HG03060 (cell line): ENCODE measurements at regions not wholly inside any gene's neighbourhood (a gene's known extent, or its start where the extent isn't known, plus 50 kb on each side); places are given as distances from the start of the nearest gene placed in this dataset.

Experiments used
- ATAC-seq: cut with Tn5 transposase; IDR thresholded peaks from one replicate; pipeline ENCODE4 v1.9.1; 2021; ENCODE audit warnings: low read depth, moderate number of reproducible peaks; ENCODE audit not compliant: unreplicated experiment

DNA sequence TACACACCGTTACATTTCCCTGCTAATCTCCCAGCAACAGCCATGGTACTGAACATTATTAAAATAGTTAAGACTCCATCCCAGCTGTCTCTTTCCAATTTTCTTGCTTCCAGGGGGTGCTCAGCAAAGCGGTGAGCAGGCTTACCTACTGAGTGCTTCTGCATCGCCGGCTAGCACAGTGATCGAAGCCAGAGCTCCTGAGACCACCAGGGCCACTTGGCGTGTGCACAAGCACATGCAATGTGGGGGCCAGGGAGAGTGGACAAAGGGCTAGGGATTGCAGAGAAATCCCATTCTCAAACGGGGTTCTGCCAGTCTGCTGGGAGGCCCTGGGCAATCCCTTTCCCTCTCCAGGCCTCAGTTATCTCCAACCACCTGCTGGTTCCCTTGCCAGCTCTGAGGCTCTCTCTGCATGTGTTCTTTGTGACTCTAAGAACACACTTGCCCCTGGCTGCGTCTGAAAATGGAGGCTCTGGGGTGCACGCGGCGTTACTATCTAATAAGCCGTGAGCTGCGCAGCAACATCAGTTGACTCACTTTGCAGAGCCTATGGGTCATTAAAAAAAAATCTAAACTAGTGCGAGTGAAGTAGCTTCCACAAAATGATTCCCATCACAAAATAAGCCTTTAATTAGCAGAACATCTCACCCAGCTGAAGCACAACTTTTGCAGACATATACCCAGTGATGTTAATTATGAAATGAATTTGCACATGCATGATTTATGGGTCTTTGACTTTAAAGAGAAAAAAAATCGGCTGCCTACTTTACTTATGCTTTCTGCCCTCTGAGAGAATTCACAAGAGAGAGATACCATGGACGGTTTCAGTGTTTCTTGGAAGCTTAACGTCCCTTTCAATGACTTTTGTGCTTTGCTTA is 271.5 kb downstream of the TLE3 start:
- ATAC-seq: no peak

DNA sequence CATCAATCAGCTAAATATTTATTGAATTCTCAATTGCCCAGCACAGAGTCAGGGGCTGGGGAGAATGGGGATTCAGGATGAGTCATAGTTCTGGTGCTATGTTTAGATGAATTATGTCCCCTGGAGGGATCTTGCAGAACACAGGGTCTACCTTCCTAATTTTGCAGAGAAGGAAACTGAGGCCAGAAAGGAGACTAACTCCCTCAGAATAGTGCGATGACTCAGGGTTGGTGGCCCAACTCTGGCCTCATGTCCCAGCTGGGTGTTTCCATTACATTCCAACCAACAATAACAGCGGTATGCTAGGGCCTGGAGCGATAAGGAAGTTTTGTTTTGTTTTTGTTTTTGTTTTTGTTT is 270.9 kb downstream of the TLE3 start:
- no peak for ATAC-seq

DNA sequence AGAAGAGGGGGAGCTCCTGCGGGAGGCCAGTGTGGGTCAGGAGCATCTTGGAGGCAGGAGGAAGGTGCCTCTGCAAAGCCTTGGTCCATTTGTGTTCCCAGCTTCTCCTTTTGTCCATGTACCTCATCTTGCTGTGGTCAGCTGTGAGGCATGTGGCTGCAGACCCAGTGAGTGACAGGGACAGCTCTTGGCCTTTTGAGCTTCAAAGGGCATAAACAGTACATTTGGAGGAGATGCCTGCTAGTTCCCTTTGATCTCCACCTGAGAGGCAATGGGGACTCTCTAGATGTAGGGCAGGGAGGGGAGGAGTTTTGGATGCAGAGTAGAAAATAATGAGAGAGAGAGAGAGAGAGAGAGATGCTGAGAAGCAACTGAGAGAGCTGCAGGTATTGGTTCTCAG is 270.0 kb downstream of the TLE3 start:
- no peak for ATAC-seq

DNA sequence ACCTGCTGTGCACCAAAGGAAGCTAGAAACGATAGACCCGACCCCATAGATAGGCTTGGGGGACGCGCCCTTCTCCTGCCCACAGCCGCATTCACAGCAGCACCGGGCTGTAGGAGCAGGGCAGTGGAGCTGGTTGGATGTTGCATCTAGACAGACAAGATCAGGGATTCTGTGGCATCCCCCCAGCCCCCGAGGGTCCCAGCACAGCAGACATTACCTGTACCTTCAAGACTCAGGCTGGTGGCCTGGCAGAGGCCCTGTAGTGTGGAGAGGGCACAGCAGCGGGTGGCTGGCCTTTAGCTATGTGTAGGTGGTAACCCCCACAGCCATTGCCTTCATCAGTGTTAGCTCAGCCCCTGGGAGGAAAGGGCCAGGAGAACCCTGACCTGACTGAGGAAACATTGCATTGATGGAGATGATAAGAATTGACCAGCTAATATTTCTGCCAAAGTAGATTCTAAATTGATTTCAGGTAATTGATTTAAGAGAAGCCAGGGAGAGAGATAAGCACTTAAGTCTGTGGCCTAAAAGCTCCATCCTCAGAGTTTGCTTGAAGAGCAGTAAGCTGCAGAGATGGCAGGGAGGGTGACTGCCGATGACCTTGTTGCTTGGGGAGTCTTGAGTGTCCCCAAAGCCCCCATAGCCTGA is 269.4 kb downstream of the TLE3 start:
- ATAC-seq: no peak

DNA sequence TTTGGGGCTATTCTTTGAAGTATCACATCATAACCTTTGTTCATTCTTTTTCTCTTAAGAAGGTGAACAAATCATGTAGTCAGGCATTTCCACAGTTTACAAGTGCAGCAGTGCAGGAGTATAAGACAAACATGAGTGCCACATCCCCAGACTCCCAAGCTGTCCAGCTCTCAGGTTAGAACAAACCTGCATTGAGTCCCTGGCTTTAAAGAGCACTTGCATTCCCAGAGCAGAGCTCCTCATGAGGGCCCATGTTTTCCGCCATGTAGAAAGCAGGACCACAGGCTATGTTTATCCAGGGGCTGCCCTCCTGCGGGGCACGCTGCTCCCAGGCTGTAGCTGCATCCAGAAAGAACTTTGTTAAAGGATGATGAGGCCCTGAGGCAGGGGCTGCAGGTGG is 267.7 kb downstream of the TLE3 start:
- no peak for ATAC-seq

DNA sequence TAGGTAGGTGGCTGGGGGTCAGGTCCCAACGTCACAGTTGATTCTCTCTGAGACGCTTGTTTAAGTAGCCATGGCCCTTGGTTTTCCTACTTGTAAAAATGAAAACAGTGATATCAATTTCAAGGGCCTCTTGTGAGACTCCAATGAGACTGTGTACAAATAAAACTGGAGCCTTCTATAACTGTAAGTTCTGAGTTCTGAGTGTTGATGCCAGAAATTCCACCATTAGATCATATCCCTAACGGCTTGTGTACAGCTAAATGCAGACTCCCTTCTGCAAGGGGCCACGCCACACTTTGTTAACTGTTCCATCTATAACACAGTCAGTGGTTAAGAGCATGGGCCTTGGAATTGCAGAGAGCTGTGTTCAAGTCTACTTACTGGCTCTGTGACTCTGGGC is 267.3 kb downstream of the TLE3 start:
- no peak for ATAC-seq

DNA sequence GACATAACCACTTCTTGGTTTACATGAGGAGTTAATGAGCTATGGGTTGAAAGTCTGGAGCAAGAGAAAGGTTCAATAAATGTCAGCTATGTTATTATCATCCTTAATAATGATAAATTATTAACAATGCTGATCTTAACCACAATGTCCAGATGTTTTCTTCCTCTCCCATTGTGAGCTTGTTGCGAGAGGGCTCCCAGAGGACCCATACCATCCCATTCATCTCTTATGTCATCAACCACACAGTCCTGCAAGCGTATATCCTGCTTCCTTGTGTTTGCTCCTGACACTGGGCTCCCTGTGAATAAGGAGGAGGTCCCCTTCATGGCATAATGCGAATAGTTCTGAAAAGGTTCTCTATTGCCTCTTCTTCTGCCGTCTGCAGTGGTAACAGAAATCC is 266.8 kb downstream of the TLE3 start:
- ATAC-seq: no peak

DNA sequence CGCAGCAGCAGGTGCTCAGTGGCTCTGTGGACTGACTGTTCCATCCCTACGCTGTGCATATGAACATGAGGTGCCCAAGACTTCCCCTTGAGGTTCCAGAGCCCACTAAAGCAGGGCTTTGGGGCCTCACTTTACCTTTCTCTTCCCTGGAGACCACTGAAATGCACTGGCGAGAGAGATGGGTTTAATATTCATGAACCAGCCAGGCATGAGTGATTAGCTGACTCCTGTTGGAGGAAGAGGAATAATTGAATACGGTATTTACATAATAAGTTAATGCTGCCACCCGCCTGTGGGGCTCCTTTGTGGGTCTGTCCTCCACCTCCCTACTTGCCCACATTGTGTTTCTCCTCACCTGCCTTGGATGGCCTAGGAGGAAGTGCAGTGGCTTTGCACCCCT is 263.4 kb downstream of the TLE3 start:
- no peak for ATAC-seq

DNA sequence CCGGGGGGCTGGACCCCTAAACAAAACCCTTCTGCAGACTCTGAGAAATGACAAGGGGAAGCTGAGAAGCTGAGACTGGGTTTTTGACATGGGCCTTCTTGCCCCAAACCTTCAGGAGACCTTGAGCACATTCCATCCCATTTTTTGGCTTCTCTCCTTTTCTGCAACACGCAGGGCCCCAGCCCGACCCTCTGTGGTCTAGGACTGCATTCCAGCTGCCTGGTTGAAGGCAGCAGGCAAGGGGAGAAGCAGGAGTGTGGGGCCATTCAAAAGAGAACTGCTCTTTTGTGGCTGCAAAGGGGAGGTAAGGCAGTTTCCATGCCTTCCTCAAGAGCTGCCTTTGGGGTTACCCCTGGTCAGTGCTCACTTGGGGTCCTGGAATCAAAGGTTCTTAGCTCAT is 263.0 kb downstream of the TLE3 start:
- ATAC-seq: no peak

DNA sequence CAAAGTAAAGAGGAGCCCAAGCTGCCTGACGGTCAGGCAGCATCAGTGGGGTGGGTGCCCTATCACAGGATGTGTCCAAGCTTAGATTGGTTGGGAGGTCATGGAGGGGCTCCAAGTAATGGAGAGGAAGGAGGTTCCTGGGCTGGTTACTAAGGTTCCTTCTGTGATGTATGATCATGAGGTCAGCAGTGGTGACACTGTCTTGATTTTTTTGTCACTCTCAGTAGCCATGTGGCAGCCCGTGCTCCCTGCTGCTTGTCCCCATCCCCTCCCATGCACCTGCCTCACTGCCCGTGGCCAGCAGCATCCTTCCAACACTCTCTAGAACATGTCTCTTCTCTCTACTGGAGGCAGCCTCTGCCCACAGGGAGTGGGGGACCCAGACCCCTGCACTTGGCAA is 261.7 kb downstream of the TLE3 start:
- ATAC-seq: no peak

DNA sequence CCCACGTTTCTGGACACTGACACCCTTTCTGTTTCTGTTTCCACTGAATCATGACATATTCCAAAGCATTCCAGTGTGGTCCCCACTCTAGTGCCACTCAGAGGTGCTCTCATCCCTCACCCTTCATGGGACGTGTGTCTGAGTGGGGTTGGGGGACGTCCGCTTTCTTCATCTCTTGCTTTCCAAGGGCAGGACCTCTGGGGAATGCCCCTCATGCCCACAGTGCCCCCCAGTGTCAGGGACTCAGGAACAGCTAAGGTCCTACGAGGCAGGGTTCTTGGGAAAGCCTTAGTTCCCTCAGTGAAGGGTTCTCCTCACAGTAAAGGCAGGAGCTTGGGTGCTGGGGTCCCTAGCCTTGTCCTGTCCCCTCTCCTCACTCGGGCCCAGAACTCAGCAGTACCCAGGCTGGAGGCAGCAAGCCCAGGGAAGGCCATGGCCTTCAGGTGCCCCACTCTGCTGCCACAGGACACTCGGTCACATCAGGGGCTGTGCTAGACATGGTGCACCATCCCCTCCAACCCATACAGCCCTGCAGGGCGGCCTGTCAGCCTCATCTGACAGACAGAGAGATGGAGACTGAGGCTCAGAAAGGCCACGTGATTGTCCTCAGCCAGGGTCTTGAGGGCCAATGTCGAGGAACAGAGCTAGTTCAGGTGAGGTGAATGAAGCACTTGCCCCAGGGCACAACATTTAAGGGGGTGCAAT is 261.0 kb downstream of the TLE3 start:
- no peak for ATAC-seq

DNA sequence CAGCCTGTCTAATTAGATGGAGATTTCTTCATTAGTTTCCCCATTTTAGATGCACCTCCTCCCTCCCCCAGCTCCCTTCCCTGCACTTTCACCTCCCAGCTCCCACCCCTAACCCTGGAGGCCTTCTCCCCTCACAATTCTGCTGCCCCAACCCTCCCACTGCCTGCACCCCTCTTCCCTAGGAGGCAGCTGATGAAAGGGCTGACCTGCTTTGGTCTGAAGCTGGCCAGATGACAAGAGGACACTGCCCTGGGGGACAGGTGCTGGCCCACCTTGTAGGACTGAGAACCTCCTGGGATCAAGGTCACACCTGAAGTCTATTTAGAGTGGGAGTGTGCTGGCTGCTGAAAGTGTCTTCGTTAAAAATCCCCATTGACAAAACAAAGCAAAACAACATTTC is 259.4 kb downstream of the TLE3 start:
- no peak for ATAC-seq

DNA sequence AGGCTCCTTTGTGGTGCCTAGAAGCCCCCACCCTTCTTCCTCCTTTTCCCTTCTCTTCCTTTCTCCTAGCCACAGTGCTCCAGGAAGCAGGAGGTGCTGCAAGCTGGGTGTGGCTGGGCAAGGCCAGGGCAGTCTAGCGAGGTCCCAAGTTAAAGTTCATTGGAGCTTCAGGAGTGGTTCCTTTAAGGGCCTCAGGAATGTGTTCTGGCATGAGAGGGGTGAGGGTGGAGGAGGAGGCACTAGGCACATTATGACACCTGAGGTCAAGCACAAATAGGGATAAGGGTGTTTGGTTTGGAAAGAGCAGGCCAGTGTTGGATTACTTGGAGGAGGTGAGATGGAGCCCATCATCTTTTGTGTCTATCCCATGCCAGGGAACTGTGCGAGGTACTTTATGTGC is 258.7 kb downstream of the TLE3 start:
- ATAC-seq: no peak

DNA sequence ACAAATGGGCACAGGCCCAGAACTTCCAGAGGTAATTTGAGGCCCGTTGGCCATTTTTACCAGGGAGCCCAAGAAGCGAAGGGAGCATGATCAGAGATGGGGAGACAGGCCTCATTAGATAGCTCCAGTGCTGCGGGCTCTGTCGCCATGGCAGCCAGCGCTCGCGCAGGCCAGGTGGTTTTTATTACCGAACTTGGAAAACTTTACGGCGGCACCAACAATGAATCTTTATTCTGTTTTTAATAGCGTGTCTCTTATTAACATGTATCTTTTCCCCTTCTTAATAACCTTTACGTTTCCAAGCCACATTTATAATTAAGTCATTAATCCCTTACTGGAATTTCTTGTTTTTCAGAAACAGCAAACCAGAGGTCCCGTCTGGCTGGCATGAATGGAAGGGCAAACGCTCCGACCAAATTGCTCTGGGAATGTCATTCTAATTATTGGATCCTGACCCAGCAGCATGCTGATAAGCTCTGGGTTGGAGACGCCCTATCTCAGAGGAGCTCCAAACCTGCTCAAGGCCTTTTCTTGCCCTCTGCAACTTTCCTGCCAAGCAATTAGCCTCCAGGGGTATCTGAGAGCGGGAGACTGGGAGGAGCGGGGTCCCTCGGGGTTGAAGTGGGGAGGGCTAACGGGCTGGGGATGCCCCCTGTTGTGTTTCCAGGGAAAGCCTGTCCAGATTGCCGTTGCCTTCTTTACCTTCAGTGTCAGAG is 256.4 kb downstream of the TLE3 start:
- no peak for ATAC-seq

DNA sequence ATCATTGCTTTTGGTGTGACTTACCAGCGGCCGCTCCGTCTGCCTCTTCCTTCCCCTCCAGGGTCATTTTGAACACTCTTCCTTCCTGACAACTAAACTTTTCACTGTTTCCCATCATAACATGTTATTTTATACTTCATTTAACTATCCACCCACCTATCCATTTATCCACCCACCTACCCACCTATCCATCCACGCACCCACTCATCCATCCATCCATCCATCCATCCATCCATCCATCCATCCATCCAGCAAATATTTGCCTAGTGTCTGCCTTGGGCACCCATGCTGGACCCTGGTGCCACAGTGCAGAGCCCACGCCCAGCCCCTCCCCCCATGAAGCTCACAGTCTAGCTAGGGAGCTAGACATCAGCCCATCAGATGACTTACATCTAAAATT is 254.9 kb downstream of the TLE3 start:
- no peak for ATAC-seq

DNA sequence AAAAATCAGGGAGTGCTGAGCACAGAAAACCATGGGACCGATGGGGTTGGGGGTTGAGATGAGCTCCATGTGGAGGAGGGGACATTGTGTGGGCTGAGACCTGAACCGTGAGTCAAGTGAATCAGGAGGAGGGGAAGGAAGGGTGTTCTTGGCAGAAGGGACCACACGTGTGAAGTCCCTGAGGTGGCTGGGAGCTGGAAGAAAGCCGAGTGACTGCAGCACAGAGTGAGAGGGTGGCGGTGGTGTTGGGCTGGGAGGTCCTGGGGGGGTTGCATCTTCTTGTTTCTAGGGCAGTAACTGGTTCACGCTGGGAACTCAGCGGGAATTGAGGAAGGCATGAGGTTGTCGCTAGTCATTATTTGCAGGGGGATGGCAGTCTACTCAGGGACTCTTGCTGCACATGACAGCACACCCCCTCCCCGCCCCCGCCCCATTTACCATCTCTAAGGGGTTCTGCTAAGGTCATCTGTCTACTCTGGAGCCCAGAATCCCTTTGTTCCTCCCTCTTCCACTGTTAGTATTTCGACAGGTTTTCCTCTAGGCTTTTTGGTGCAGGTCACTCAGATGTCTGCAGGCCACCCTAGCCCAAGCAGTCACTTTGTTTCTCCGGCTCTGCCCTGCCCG is 254.3 kb downstream of the TLE3 start:
- no peak for ATAC-seq

DNA sequence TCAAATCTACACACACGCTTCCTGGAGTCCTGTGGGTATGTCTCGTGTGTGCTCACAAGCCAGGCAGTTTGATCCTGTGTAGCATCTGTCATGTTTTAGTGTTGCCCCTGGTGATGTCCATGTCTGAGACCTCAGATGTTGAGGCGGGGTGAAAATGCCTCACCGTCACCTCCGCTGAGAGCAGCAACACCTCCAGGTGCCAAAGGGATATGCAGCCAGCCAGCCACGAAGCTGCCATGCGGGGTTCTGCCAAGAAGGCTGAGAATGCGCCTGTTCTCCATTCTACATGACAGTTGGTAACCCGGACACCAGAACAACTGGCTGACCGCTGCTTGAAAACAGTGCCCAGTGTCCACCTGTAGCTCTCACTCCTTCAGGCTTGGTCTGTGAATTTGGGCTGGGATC is 253.8 kb downstream of the TLE3 start:
- no peak for ATAC-seq

DNA sequence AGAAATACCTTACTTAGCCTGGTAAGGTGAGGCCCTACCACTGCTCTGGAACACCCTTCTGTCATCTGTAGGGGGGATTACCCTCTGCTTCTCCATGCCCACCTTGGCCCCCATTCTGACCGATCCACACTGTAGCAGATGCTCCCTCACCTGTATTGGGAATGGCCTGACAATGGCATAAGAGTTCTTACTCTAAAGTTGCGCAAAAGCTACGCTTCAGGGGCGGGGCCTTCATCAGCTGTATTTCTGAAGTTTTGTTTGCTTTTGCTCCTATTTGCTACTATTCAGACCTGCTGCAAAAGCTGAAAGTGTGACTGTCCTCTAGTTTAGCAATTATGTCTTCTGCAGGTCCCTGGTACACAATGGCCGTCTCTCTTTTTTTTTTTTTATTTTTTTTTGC is 252.6 kb downstream of the TLE3 start:
- no peak for ATAC-seq

DNA sequence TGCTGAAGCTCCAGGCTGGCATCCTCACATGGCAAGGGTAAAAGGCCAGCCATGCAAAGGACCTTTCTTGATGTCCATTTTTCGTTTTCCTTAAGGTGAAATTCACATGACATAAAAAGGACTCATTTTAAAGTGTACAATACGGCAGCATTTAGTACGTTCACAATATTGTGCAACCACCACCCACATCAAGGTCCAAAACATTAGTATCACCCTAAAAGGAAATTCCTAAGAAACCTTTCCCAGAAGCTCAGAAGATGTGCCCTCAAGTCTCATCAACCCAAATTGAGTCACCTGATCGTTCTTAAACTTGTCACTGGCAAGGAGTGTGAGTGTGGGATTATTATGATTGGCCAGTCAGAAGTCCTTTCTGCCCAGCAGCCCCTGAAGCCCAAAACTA is 250.1 kb downstream of the TLE3 start:
- ATAC-seq: no peak

DNA sequence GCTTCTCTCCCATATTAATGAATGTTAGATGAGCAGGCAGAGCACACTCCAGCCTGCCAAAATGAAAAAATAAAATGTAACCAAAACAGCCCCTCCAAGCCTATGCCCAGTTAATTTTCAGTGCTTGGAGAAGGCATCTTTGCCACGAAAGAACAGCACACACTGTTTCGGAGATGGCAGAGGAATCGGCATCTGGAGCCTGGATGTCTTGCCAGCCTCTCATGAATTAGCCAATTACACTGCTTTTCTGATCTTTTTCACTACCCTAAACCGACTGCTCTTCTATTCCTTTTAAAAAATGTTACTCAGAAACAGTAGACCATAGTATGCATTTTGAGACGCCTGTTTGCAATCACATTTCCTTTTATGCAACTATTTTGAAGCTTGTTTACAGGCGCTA is 249.6 kb downstream of the TLE3 start:
- no peak for ATAC-seq
